Peyer's patch (tissue), 4 donors: ENCODE measurements at regions not wholly inside any gene's neighbourhood (a gene's known extent, or its start where the extent isn't known, plus 50 kb on each side); places are given as distances from the start of the nearest gene placed in this dataset.

Experiments used
- POLR2A ChIP-seq, 2 donors: fragments of 450-650 bp; IDR thresholded peaks; one replicate each; pipeline ENCODE4 v1.5.1; 2017; ENCODE audit warnings: antibody characterized with exemption in 2 of 2, mild to moderate bottlenecking in 2 of 2, moderate library complexity in 2 of 2
- TF ChIP-seq, protein P1 (sequence below), 6 experiments: fragments of 450-650 bp in 4 of 6; fragments of 200-600 bp in 2 of 6; sonication (generic) in 1 of 6; IDR thresholded peaks; one replicate each; pipeline ENCODE4 v1.5.1; 2017 to 2019; ENCODE audit warnings: antibody characterized with exemption in 6 of 6, mild to moderate bottlenecking in 3 of 6, moderate library complexity in 1 of 6

GRCh38 chr14:54058505-54058904 lies 101.9 kb upstream of the BMP4 start:
- TF ChIP-seq POLR2A (IDR thresholded peaks at IDR 0.05): no peak
- TF ChIP-seq, protein P1, sequence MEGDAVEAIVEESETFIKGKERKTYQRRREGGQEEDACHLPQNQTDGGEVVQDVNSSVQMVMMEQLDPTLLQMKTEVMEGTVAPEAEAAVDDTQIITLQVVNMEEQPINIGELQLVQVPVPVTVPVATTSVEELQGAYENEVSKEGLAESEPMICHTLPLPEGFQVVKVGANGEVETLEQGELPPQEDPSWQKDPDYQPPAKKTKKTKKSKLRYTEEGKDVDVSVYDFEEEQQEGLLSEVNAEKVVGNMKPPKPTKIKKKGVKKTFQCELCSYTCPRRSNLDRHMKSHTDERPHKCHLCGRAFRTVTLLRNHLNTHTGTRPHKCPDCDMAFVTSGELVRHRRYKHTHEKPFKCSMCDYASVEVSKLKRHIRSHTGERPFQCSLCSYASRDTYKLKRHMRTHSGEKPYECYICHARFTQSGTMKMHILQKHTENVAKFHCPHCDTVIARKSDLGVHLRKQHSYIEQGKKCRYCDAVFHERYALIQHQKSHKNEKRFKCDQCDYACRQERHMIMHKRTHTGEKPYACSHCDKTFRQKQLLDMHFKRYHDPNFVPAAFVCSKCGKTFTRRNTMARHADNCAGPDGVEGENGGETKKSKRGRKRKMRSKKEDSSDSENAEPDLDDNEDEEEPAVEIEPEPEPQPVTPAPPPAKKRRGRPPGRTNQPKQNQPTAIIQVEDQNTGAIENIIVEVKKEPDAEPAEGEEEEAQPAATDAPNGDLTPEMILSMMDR (IDR thresholded peaks at IDR 0.05): no peak
